Activated T-cell treated with anti-CD3 and anti-CD28 coated beads, Interleukin-2, amount 50 U/mL, for 24 hours (primary cell): ENCODE measurements at regions not wholly inside any gene's neighbourhood (a gene's known extent, or its start where the extent isn't known, plus 50 kb on each side); places are given as distances from the start of the nearest gene placed in this dataset.
A peak's percentile ranks its signal among the peaks of the same experiment; 100 is the strongest.

Experiments
- DNase-seq: peaks from one replicate; pipeline ENCODE4 v3.0.0-alpha.2; 2020
- H3K27ac Mint-ChIP-seq: 2 replicates; pipeline ENCODE4 v1.8.0; 2020; ENCODE audit warnings: mild to moderate bottlenecking, mixed read lengths
- H3K27me3 Mint-ChIP-seq: 2 replicates; pipeline ENCODE4 v1.8.0; 2020; ENCODE audit warnings: mixed read lengths
- H3K36me3 Mint-ChIP-seq: 2 replicates; pipeline ENCODE4 v1.8.0; 2020; ENCODE audit warnings: low read depth, mixed read lengths
- H3K4me1 Mint-ChIP-seq: 2 replicates; pipeline ENCODE4 v1.8.0; 2020; ENCODE audit warnings: low read depth, mixed read lengths
- H3K4me3 Mint-ChIP-seq: 2 replicates; pipeline ENCODE4 v1.8.0; 2020; ENCODE audit warnings: mild to moderate bottlenecking, moderate library complexity, mixed read lengths
- H3K9me3 Mint-ChIP-seq: 2 replicates; pipeline ENCODE4 v1.8.0; 2020; ENCODE audit warnings: mixed read lengths

GRCh38 chr9:19985081-19985480 lies 196.2 kb upstream of the SLC24A2 start:
- no peaks in the 10 kb centered on the region for H3K9me3 Mint-ChIP-seq
- H3K4me1 Mint-ChIP-seq = no peaks in the 10 kb centered on the region
- no peak overlapping the region for H3K27ac Mint-ChIP-seq
- H3K4me3 Mint-ChIP-seq = no peak overlapping the region
- no peaks in the 10 kb centered on the region for H3K27me3 Mint-ChIP-seq
- no peak for DNase-seq
- H3K36me3 Mint-ChIP-seq = no peaks in the 10 kb centered on the region

- Mint-ChIP-seq H3K4me1 (peaks cover 31% of the 10 kb centered on the region), H3K27ac (peak overlapping the region; percentile 94), H3K27me3 (no peaks in the 10 kb centered on the region), H3K4me3 (no peak overlapping the region), H3K36me3 (no peaks in the 10 kb centered on the region), H3K9me3 (peaks cover 3% of the 10 kb centered on the region)
- peak; percentile 54 for DNase-seq
Observed at GRCh38 chr9:19976226-19976625, 187.4 kb upstream of the SLC24A2 start.

- H3K4me3 Mint-ChIP-seq = no peak overlapping the region
- no peak for DNase-seq
- peak overlapping the region; percentile 94 for H3K27ac Mint-ChIP-seq
- H3K4me1 Mint-ChIP-seq = peaks cover 31% of the 10 kb centered on the region
- no peaks in the 10 kb centered on the region for H3K36me3 Mint-ChIP-seq
- H3K27me3 Mint-ChIP-seq = no peaks in the 10 kb centered on the region
- H3K9me3 Mint-ChIP-seq = peaks cover 3% of the 10 kb centered on the region
Observed at GRCh38 chr9:19975499-19975898, 186.7 kb upstream of the SLC24A2 start.

GRCh38 chr9:19969721-19970120 lies 180.9 kb upstream of the SLC24A2 start:
- no peaks in the 10 kb centered on the region for H3K9me3 Mint-ChIP-seq

GRCh38 chr9:19967888-19968459 lies 179.1 kb upstream of the SLC24A2 start:
- Mint-ChIP-seq H3K9me3 (no peaks in the 10 kb centered on the region), H3K27ac (no peak overlapping the region), H3K27me3 (no peaks in the 10 kb centered on the region), H3K4me1 (peaks cover 12% of the 10 kb centered on the region), H3K36me3 (no peaks in the 10 kb centered on the region), H3K4me3 (no peak overlapping the region)
- no peak for DNase-seq

More at GRCh38 chr9:19969721-19970120, 180.9 kb upstream of the SLC24A2 start:
- DNase-seq = no peak
- Mint-ChIP-seq H3K36me3 (no peaks in the 10 kb centered on the region), H3K27ac (peak overlapping the region; percentile 4), H3K4me1 (peaks cover 14% of the 10 kb centered on the region), H3K4me3 (no peak overlapping the region), H3K27me3 (no peaks in the 10 kb centered on the region)

- no peak for DNase-seq
- Mint-ChIP-seq H3K4me1 (peaks cover 12% of the 10 kb centered on the region), H3K36me3 (no peaks in the 10 kb centered on the region), H3K27ac (no peak overlapping the region), H3K4me3 (no peak overlapping the region), H3K9me3 (no peaks in the 10 kb centered on the region), H3K27me3 (no peaks in the 10 kb centered on the region)
Observed at GRCh38 chr9:19967216-19967887, 178.5 kb upstream of the SLC24A2 start.

GRCh38 chr9:19965336-19965735 lies 176.5 kb upstream of the SLC24A2 start:
- H3K27me3 Mint-ChIP-seq = peaks cover 3% of the 10 kb centered on the region
- DNase-seq = no peak
- H3K4me3 Mint-ChIP-seq = no peak overlapping the region
- H3K9me3 Mint-ChIP-seq = no peaks in the 10 kb centered on the region
- no peaks in the 10 kb centered on the region for H3K36me3 Mint-ChIP-seq
- peaks cover 12% of the 10 kb centered on the region for H3K4me1 Mint-ChIP-seq
- H3K27ac Mint-ChIP-seq = no peak overlapping the region

GRCh38 chr9:19947996-19948395 lies 159.2 kb upstream of the SLC24A2 start:
- no peak overlapping the region for H3K4me3 Mint-ChIP-seq
- peaks cover 1% of the 10 kb centered on the region for H3K9me3 Mint-ChIP-seq
- DNase-seq = no peak
- H3K27me3 Mint-ChIP-seq = peaks cover 10% of the 10 kb centered on the region
- H3K4me1 Mint-ChIP-seq = peaks cover 8% of the 10 kb centered on the region
- H3K36me3 Mint-ChIP-seq = no peaks in the 10 kb centered on the region
- no peak overlapping the region for H3K27ac Mint-ChIP-seq

- Mint-ChIP-seq H3K36me3 (no peaks in the 10 kb centered on the region), H3K9me3 (no peaks in the 10 kb centered on the region), H3K4me1 (peaks cover 8% of the 10 kb centered on the region), H3K27me3 (peaks cover 10% of the 10 kb centered on the region), H3K27ac (no peak overlapping the region), H3K4me3 (no peak overlapping the region)
- no peak for DNase-seq
Observed at GRCh38 chr9:19946441-19947109, 157.7 kb upstream of the SLC24A2 start.

- H3K27me3 Mint-ChIP-seq = peaks cover 10% of the 10 kb centered on the region
- H3K27ac Mint-ChIP-seq = no peak overlapping the region
- peaks cover 6% of the 10 kb centered on the region for H3K4me1 Mint-ChIP-seq
- H3K9me3 Mint-ChIP-seq = no peaks in the 10 kb centered on the region
- no peaks in the 10 kb centered on the region for H3K36me3 Mint-ChIP-seq
- H3K4me3 Mint-ChIP-seq = no peak overlapping the region
- no peak for DNase-seq
Observed at GRCh38 chr9:19941874-19942273, 153.0 kb upstream of the SLC24A2 start.

GRCh38 chr9:19940811-19941535 lies 152.1 kb upstream of the SLC24A2 start:
- no peaks in the 10 kb centered on the region for H3K9me3 Mint-ChIP-seq
- DNase-seq = no peak
- no peak overlapping the region for H3K4me3 Mint-ChIP-seq
- H3K27me3 Mint-ChIP-seq = peaks cover 8% of the 10 kb centered on the region
- H3K27ac Mint-ChIP-seq = no peak overlapping the region
- no peaks in the 10 kb centered on the region for H3K4me1 Mint-ChIP-seq
- H3K36me3 Mint-ChIP-seq = no peaks in the 10 kb centered on the region

- H3K9me3 Mint-ChIP-seq = no peaks in the 10 kb centered on the region
Observed at GRCh38 chr9:19939734-19940278, 151.0 kb upstream of the SLC24A2 start.

GRCh38 chr9:19938990-19939733 lies 150.3 kb upstream of the SLC24A2 start:
- Mint-ChIP-seq H3K27ac (no peak overlapping the region), H3K4me1 (peaks cover 4% of the 10 kb centered on the region), H3K9me3 (no peaks in the 10 kb centered on the region), H3K4me3 (no peak overlapping the region), H3K27me3 (peaks cover 13% of the 10 kb centered on the region), H3K36me3 (no peaks in the 10 kb centered on the region)
- DNase-seq = no peak

More at GRCh38 chr9:19939734-19940278, 151.0 kb upstream of the SLC24A2 start:
- no peak overlapping the region for H3K4me3 Mint-ChIP-seq
- H3K4me1 Mint-ChIP-seq = no peaks in the 10 kb centered on the region
- no peaks in the 10 kb centered on the region for H3K36me3 Mint-ChIP-seq
- no peak overlapping the region for H3K27ac Mint-ChIP-seq
- H3K27me3 Mint-ChIP-seq = peaks cover 11% of the 10 kb centered on the region
- DNase-seq = no peak

GRCh38 chr9:19937121-19937520 lies 148.3 kb upstream of the SLC24A2 start:
- H3K4me1 Mint-ChIP-seq = peaks cover 4% of the 10 kb centered on the region
- H3K27ac Mint-ChIP-seq = no peak overlapping the region
- no peak overlapping the region for H3K4me3 Mint-ChIP-seq
- no peaks in the 10 kb centered on the region for H3K9me3 Mint-ChIP-seq
- no peak for DNase-seq
- H3K36me3 Mint-ChIP-seq = no peaks in the 10 kb centered on the region
- H3K27me3 Mint-ChIP-seq = peaks cover 22% of the 10 kb centered on the region
